ENCODE measurements at regions not wholly inside any gene's neighbourhood (a gene's known extent, or its start where the extent isn't known, plus 50 kb on each side); places are given as distances from the start of the nearest gene placed in this dataset.

DNA sequence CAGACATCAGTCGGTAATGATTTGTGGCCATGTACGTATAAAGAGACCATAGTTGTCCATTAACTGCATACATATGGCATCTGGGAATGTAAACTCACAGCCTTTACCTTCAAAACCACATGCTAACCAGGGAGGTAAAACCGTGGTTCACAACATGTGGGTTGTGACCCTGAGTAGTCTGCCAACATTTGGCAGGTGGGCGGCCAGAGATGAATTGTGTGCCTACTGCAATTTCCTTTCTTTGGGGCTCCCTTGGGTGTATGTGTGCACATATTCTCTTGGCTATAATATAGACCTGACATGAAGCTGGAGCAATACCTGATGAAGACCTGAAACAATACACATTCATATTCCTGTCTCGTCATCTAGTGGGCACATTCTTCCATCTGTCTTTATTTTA is 396.0 kb downstream of the MLLT3 start:
- TF ChIP-seq POLR2AphosphoS5 (IDR thresholded peaks at IDR 0.05; ENCODE audit: borderline replicate concordance, low read depth, low read length) (no peak), EZH2 (IDR thresholded peaks at IDR 0.05) (no peak)
